HG02798 (cell line): ENCODE measurements at regions not wholly inside any gene's neighbourhood (a gene's known extent, or its start where the extent isn't known, plus 50 kb on each side); places are given as distances from the start of the nearest gene placed in this dataset.

ENCODE experiments used
- ATAC-seq: cut with Tn5 transposase; IDR thresholded peaks from one replicate; pipeline ENCODE4 v1.9.1; 2021; ENCODE audit warnings: mild to moderate bottlenecking; ENCODE audit not compliant: unreplicated experiment, poor library complexity

GRCh38 chr2:8510519-8510918, 171.3 kb upstream of the ID2 start:
- no peak for ATAC-seq

DNA sequence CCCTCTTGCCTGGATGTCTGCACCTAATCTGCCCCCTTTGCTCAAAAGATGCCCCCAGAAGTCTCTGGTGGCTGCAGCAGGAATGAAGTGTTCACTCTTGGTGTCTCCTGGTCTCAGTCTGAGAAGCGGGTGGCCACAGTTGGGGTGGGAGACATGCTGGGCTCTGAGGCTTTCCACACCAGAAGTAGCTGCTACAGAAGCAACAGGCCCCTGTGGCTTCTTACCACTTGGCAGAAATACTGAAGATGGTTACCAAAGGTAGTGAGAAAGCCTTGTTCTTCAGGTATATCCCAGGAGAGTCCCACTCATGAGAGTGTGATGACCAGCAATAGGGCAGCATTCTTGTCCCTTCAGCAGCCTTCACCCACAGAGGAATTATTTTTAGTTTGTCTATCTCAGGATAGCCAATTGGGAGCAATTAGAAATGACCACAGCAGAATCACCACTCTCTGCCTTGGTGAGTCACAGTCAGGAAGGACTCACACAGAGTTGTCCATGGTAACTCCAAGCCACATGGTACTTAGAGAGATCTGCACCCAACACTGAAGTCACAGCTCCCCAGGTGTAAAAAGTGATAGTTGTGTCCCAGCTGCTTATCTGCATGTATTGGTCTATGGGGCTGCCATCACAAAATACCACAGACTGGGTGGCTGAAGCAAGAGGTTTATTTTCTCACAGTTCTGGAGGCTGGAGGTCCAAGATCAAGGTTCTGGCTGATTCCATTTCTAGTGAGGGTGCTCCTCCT, 169.8 kb upstream of the ID2 start:
- ATAC-seq, result no peak

DNA sequence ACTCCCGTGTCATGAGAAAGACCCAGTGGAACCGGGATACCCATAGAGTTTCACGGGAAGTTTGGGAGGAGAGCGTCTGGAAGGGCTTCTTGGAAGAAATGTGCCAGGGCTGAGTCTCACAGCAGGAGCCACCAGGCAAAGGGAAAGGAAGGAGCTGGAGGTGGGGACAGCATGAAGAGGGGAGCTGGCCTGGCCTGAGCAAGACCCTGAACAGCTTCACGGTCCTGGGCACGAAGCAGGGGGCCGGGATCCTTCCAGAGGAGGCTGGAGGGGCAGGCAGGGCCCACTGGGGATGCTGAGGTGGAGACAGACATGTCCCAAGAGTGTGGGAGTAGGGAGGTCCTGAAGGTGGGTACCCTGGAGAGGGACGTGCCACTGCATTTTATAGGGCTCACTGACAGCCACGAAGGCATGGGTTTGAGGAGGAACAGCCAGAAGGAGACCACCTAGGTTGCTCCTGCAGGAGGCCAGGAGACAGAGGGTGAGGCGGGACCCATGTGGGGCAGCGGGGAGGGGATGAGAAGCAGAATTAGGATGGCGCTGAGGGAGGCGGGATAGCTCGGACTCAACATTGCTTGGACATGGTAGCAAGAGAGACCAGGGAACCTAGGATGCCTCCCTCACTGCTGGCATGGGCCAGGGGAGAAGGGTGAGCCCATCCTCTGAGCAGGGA, 168.1 kb upstream of the ID2 start:
- ATAC-seq, result no peak

GRCh38 chr2:8514274-8514662, 167.6 kb upstream of the ID2 start:
- no peak for ATAC-seq

- peak; percentile 73 for ATAC-seq
Measured at GRCh38 chr2:8514796-8515758, 166.8 kb upstream of the ID2 start.

DNA sequence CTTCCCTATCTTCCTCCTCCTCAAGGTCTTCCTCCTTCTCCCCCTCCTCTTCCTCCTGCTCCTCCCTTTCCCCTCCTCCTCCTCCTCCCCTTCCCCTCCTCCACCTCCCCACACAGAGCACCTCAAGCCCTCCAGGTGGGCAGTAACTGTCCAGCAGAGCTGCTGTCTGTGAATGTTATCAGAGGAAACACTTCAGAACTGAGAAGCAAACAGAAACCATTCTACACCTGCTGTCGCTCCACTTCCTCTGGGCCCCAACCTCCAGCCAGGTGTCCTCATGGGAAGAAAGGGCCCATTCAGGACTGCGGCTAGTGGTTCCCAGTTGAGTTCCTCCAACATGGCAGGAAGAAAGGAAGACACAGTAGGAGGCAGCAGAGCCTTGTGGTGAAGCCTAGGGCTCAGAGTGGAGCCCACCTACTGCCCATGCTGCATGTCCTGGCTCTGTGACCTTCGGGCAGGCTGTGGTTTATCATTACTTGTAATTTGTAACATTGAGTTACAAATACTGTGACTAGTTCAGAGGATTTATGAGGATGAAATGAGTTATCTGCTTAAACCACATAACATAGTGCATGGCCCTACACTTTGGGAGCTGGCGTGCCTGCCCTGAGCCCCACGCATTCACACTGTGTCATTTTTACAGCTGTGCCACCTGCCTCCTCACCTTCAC, 165.9 kb upstream of the ID2 start:
- peak; percentile 41 for ATAC-seq

GRCh38 chr2:8517850-8518498, 163.9 kb upstream of the ID2 start:
- no peak for ATAC-seq

GRCh38 chr2:8518979-8519668, 162.7 kb upstream of the ID2 start:
- ATAC-seq, result no peak

DNA sequence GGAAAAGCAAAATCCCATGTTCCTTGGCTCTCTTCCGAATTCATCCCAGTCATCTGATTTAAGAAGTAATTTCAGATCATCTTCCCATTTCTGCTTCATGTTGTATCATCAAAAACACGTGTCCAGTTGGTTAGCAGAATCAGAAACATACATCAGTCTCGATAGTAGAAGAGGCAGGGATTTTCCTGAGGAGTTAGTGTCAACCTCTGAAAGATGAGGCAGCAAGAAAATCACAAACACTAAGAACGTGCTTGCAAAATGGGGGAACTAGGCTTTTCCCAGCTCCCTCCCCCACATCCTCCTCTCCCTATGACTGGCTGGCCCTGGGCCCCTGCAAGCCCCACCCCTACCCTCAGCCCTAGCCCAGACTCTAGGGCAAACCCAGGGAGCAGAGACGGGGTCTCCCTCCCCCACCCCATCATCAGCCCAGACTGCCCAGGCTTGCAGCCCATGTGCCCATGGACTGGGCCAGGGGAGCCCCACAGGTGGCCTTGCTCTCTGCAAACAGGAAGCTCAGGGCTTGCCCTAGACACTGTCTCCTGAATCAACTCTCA, 161.0 kb upstream of the ID2 start:
- ATAC-seq, result no peak

DNA sequence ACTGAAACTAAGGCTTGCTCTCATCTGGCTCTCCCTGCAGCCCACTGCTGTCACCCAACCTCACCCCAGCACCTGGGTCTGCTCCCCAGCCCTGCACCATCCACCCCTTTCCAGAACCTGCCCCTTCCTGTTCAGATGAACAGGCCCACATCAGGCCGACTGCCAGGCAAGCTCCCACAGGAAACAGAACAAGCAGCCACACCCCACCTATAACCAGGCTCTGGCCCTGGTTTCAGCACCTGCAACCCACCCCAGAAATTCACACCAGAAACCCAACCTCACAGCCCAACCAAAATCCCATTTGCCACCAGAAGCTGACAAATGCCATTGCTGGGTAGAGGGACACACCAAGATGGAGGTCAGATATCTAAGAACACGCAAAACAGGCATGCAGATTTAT, 159.2 kb upstream of the ID2 start:
- peak; percentile 25 for ATAC-seq

DNA sequence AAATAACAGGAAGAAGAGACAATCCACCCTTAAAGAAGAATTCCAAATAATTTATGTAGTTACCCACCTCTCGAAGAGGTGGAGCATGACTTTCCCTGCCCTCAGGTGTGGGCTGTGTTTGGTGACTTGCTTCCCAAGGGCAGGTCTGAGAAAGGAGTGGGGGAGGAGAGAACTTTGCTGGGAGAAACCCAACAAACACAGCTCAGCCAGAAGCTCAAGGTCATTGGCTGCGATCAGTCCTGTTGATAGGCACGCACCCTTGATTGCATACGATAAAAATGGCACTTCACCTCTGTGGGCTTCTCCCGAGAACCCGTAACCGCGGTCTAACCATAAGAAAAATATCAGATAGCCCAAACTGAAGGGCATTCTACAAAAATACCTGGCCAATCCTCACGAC, 157.5 kb upstream of the ID2 start:
- ATAC-seq, result no peak

DNA sequence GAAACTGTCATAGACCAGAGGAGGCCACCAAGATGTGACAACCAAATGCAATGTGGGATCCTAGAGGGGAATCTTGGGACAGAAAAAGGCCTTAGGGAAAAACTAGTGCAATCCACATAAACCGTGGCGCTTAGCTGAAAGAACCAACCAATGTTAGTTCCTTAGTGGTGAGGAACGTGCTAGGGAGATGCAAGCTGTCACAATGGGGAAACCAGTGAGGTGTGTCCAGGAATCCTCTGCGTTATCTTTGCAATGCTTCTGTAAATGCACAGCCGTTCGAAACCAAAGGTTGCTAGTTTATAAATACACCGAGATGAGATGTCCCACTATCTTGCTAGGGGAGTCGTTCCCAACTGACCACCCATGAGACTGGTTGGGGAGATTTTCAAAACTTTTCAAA, 157.0 kb upstream of the ID2 start:
- ATAC-seq, result no peak

GRCh38 chr2:8525236-8525581, 156.6 kb upstream of the ID2 start:
- no peak for ATAC-seq

GRCh38 chr2:8525582-8526402, 156.1 kb upstream of the ID2 start:
- ATAC-seq, result peak; percentile 83

GRCh38 chr2:8526403-8526696, 155.5 kb upstream of the ID2 start:
- no peak for ATAC-seq

DNA sequence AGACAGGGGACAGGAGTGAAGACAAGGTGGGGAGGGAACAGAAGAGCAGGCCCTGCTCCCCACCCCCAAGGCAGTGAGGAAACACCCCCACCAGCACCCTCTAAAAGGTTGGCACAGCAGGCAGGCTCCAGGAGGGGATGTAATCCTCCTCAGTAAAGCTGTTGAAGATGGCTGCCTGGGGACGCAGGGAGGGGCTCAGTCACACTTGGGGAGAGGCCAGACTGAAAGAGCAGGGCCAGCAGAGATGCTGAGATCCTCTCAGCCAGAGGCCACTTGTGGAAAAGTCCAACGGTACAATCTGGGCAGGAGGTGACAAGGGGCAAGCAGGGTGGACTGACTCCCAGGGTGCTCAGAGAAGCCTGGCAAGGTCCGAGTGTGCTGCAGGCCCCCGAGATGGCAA, 154.8 kb upstream of the ID2 start:
- no peak for ATAC-seq

GRCh38 chr2:8527676-8528075, 154.2 kb upstream of the ID2 start:
- no peak for ATAC-seq

GRCh38 chr2:8528863-8529262, 153.0 kb upstream of the ID2 start:
- no peak for ATAC-seq
